GM23338 (cell line): ENCODE measurements at regions not wholly inside any gene's neighbourhood (a gene's known extent, or its start where the extent isn't known, plus 50 kb on each side); places are given as distances from the start of the nearest gene placed in this dataset.
"Not testable (repeated sequence)": the region's sequence is repeated elsewhere in the genome, so short reads cannot be mapped to it uniquely, and the experiment has no call there.

Experiments used
- ATAC-seq: fragments of 200-7000 bp; cut with Tn5 transposase; 3 replicates; pipeline ENCODE4 v1.9.1; 2020
- DNase-seq: peaks from one replicate; pipeline ENCODE4 v3.0.0-alpha.2; 2015; ENCODE audit warnings: low spot score
- H2AFZ ChIP-seq: fragments of 200-600 bp; sonication (generic); 2 replicates; pipeline ENCODE4 v1.8.0; 2016; ENCODE audit warnings: antibody characterized with exemption, mild to moderate bottlenecking, moderate library complexity
- H3F3A ChIP-seq: fragments of 200-600 bp; sonication (generic); replicated peaks from 2 replicates; pipeline ENCODE4 v1.8.0; 2017; ENCODE audit warnings: antibody characterized with exemption, mixed run types, low read depth
- H3K27ac ChIP-seq: fragments of 200-600 bp; sonication (generic); 2 replicates; pipeline ENCODE4 v1.6.1; 2016; ENCODE audit warnings: low read depth
- H3K27me3 ChIP-seq: fragments of 200-600 bp; sonication (generic); 2 replicates; pipeline ENCODE4 v1.8.0; 2016; ENCODE audit warnings: mild to moderate bottlenecking, mixed run types, moderate library complexity; ENCODE audit not compliant: insufficient read depth
- H3K36me3 ChIP-seq: fragments of 200-600 bp; sonication (generic); 2 replicates; pipeline ENCODE4 v1.8.0; 2016; ENCODE audit warnings: mild to moderate bottlenecking; ENCODE audit not compliant: insufficient read depth
- H3K4me1 ChIP-seq: fragments of 200-600 bp; sonication (generic); 2 replicates; pipeline ENCODE4 v1.8.0; 2016; ENCODE audit warnings: mild to moderate bottlenecking, moderate library complexity; ENCODE audit not compliant: insufficient read depth
- H3K4me2 ChIP-seq: fragments of 200-600 bp; sonication (generic); 2 replicates; pipeline ENCODE4 v1.7.1; 2017; ENCODE audit warnings: mixed run types
- H3K4me3 ChIP-seq: fragments of 200-600 bp; sonication (generic); 2 replicates; pipeline ENCODE4 v1.6.1; 2016; ENCODE audit warnings: mixed run types
- H3K79me2 ChIP-seq: fragments of 200-600 bp; sonication (generic); replicated peaks from 2 replicates; pipeline ENCODE4 v1.8.0; 2017; ENCODE audit warnings: mild to moderate bottlenecking; ENCODE audit not compliant: insufficient read depth
- H3K9me2 ChIP-seq: fragments of 200-600 bp; sonication (generic); 2 replicates; pipeline ENCODE4 v1.8.0; 2017; ENCODE audit not compliant: insufficient read depth
- H4K20me1 ChIP-seq: fragments of 200-600 bp; sonication (generic); replicated peaks from 2 replicates; pipeline ENCODE4 v1.8.0; 2017; ENCODE audit warnings: mild to moderate bottlenecking; ENCODE audit not compliant: insufficient read depth
- H3K27ac Mint-ChIP-seq: 2 replicates; pipeline ENCODE4 v1.8.0; 2020; ENCODE audit warnings: inconsistent platforms, mild to moderate bottlenecking, moderate library complexity, mixed read lengths
- H3K27me3 Mint-ChIP-seq: 3 replicates; pipeline ENCODE4 v1.8.0; 2022; ENCODE audit warnings: low read depth, mild to moderate bottlenecking, moderate library complexity, mixed read lengths, inconsistent platforms; ENCODE audit not compliant: insufficient read depth, poor library complexity
- H3K36me3 Mint-ChIP-seq: 3 replicates; pipeline ENCODE4 v1.8.0; 2021; ENCODE audit warnings: low read depth, mild to moderate bottlenecking, inconsistent platforms, moderate library complexity, mixed read lengths
- H3K4me1 Mint-ChIP-seq: 3 replicates; pipeline ENCODE4 v1.8.0; 2020; ENCODE audit warnings: mild to moderate bottlenecking, inconsistent platforms, mixed read lengths
- H3K4me3 Mint-ChIP-seq: 3 replicates; pipeline ENCODE4 v1.8.0; 2021; ENCODE audit warnings: moderate library complexity, mild to moderate bottlenecking, inconsistent platforms, mixed read lengths
- H3K9me3 Mint-ChIP-seq: 3 replicates; pipeline ENCODE4 v1.8.0; 2020; ENCODE audit warnings: moderate library complexity, mild to moderate bottlenecking, inconsistent platforms, mixed read lengths
- CTCF ChIP-seq, 2 experiments: fragments of 200-600 bp in 1 of 2; sonication (generic) in 1 of 2; conservative IDR thresholded peaks; 2 replicates each; pipeline versions ENCODE4 v1.5.1 to v1.6.1; 2016 to 2017; ENCODE audit warnings: antibody characterized with exemption in 2 of 2, low read depth in 2 of 2, mild to moderate bottlenecking in 2 of 2, moderate library complexity in 1 of 2

- peak in 1 of 2 experiments; percentile 9; a peak in 1 of 4 replicates for TF ChIP-seq CTCF (conservative IDR thresholded peaks at IDR 0.05; ENCODE audit: low read depth in 2 of 2)
- H3K27me3 Mint-ChIP-seq, H3K36me3 ChIP-seq, H3K27ac ChIP-seq, H3K9me2 ChIP-seq, H3K27me3 ChIP-seq, H3K4me3 Mint-ChIP-seq, H3K36me3 Mint-ChIP-seq, H2AFZ ChIP-seq, ATAC-seq, H3K79me2 ChIP-seq, H3K27ac Mint-ChIP-seq, H3K4me1 ChIP-seq, H3F3A ChIP-seq, H4K20me1 ChIP-seq, H3K4me3 ChIP-seq, H3K9me3 Mint-ChIP-seq, H3K4me2 ChIP-seq: not testable (repeated sequence)
- peaks cover 11% of the 10 kb centered on the region for H3K4me1 Mint-ChIP-seq
- DNase-seq: peak; percentile 5
These were observed 93.9 kb upstream of the NOX4 start for GRCh38 chr11:89585046-89585445.

GRCh38 chr11:89585471-89585870 is 94.3 kb upstream of the NOX4 start:
- not testable (repeated sequence) for H3K27me3 Mint-ChIP-seq, DNase-seq, H3K27me3 ChIP-seq, H3K27ac Mint-ChIP-seq, H3K4me1 ChIP-seq, H3K4me3 ChIP-seq, H3K4me2 ChIP-seq, H3K4me3 Mint-ChIP-seq, H3F3A ChIP-seq, H3K9me2 ChIP-seq, H2AFZ ChIP-seq, H4K20me1 ChIP-seq, H3K36me3 ChIP-seq, H3K36me3 Mint-ChIP-seq, H3K9me3 Mint-ChIP-seq, H3K27ac ChIP-seq, H3K79me2 ChIP-seq, ATAC-seq
- H3K4me1 Mint-ChIP-seq: peaks cover 11% of the 10 kb centered on the region

DNA sequence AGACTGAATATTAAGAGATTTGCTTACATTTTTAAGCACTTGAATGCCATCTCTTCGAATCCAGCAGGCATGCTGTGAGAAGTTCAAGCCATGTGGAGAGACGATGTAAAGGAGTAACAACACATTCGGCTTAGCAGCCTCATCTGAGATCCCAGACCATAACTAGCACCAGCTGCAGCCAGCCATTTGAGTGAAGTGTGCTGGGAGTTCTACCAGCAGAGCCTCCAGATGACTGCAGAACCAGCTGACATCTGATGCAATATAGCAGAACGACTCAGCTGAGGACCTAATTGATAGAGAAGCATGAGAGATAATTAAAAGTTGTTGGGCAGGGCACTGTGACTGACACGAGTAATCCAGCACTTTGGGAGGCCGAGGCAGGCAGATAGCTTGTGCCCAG is 98.2 kb upstream of the NOX4 start:
- Mint-ChIP-seq H3K4me1 (peaks cover 11% of the 10 kb centered on the region), H3K27ac (0 out of 2 replicates have a peak overlapping the region, but pooled peaks have one; percentile 40)
- H3K36me3 ChIP-seq, H3K4me3 ChIP-seq, H2AFZ ChIP-seq, H3K9me3 Mint-ChIP-seq, H3K79me2 ChIP-seq, H3K9me2 ChIP-seq, H4K20me1 ChIP-seq, H3F3A ChIP-seq, H3K27me3 Mint-ChIP-seq, H3K4me1 ChIP-seq, ATAC-seq, H3K4me2 ChIP-seq, H3K27me3 ChIP-seq, H3K36me3 Mint-ChIP-seq, H3K4me3 Mint-ChIP-seq, H3K27ac ChIP-seq, DNase-seq: not testable (repeated sequence)

- not testable (repeated sequence) for H3K27ac ChIP-seq, H3K4me2 ChIP-seq, H3K27me3 ChIP-seq, H3K4me1 ChIP-seq, H3F3A ChIP-seq, H3K27me3 Mint-ChIP-seq, H3K4me3 ChIP-seq, H2AFZ ChIP-seq, H3K36me3 Mint-ChIP-seq, ATAC-seq, H3K9me2 ChIP-seq, H4K20me1 ChIP-seq, H3K79me2 ChIP-seq, H3K27ac Mint-ChIP-seq, H3K36me3 ChIP-seq, H3K4me1 Mint-ChIP-seq, DNase-seq, H3K9me3 Mint-ChIP-seq, H3K4me3 Mint-ChIP-seq
These were observed 98.9 kb upstream of the NOX4 start for GRCh38 chr11:89590008-89590632.

- H3K27me3 ChIP-seq, H3K27ac ChIP-seq, H4K20me1 ChIP-seq, H3K9me3 Mint-ChIP-seq, H2AFZ ChIP-seq, H3K4me1 Mint-ChIP-seq, H3K27ac Mint-ChIP-seq, H3K4me3 ChIP-seq, H3K27me3 Mint-ChIP-seq, H3K4me3 Mint-ChIP-seq, H3K36me3 ChIP-seq, H3K4me2 ChIP-seq, H3K36me3 Mint-ChIP-seq, H3K9me2 ChIP-seq, H3K79me2 ChIP-seq, ATAC-seq, H3F3A ChIP-seq, DNase-seq: not testable (repeated sequence)
- peaks cover 15% of the 10 kb centered on the region for H3K4me1 ChIP-seq
These were observed 108.8 kb upstream of the TRIM77 start for GRCh38 chr11:89601263-89601662.
